PC-3 (cell line): ENCODE measurements at regions not wholly inside any gene's neighbourhood (a gene's known extent, or its start where the extent isn't known, plus 50 kb on each side); places are given as distances from the start of the nearest gene placed in this dataset.

ENCODE experiments used
- ATAC-seq: fragments of 200-7000 bp; cut with Tn5 transposase; 2 replicates; pipeline ENCODE4 v1.9.1; 2020; ENCODE audit warnings: mild to moderate bottlenecking, moderate library complexity
- BruUV-seq: library from RNA; stranded (reverse); fragments of 400-500 nt; replicated peaks from 2 replicates; lab custom pipeline; 2021; lab: Mats Ljungman, UMichigan
- CTCF ChIA-PET: fragments of 300-600 bp; sonication (Branson Sonifier 250); formaldehyde crosslinking; loops from one replicate; lab custom pipeline; 2022; ENCODE audit warnings: antibody characterized with exemption; lab: Charles Lee
- POLR2A ChIA-PET: fragments of 300-600 bp; sonication (Branson Sonifier 250); formaldehyde crosslinking; loops from one replicate; lab custom pipeline; 2022; ENCODE audit warnings: antibody characterized with exemption; ENCODE audit not compliant: unreplicated experiment; lab: Charles Lee
- DNase-seq: peaks from one replicate; pipeline ENCODE4 v3.0.0-alpha.2; 2015
- H2AFZ ChIP-seq: fragments of 300-600 bp; sonication (generic); 2 replicates; pipeline ENCODE4 v1.6.0; 2016; ENCODE audit warnings: antibody characterized with exemption, low read length
- H3F3A ChIP-seq: fragments of 300-600 bp; sonication (generic); one replicate; pipeline ENCODE4 v1.6.0; 2017; ENCODE audit warnings: antibody characterized with exemption, low read length, control low read depth, mild to moderate bottlenecking; ENCODE audit not compliant: unreplicated experiment
- H3K27ac ChIP-seq: fragments of 300-600 bp; sonication (generic); 2 replicates; pipeline ENCODE4 v1.5.1; 2016; ENCODE audit warnings: mild to moderate bottlenecking, low read length
- H3K27me3 ChIP-seq: fragments of 300-600 bp; sonication (generic); 2 replicates; pipeline ENCODE4 v1.6.1; 2016; ENCODE audit warnings: low read length, mixed read lengths
- H3K36me3 ChIP-seq: fragments of 300-600 bp; sonication (generic); 2 replicates; pipeline ENCODE4 v1.6.1; 2016; ENCODE audit warnings: low read depth, mixed run types, low read length, mixed read lengths
- H3K4me1 ChIP-seq: fragments of 300-600 bp; sonication (generic); 2 replicates; pipeline ENCODE4 v1.5.1; 2016; ENCODE audit warnings: low read length; ENCODE audit not compliant: insufficient read depth
- H3K4me2 ChIP-seq: fragments of 300-600 bp; sonication (generic); 2 replicates; pipeline ENCODE4 v1.6.0; 2016; ENCODE audit warnings: low read length
- H3K4me3 ChIP-seq: fragments of 300-600 bp; sonication (generic); 2 replicates; pipeline ENCODE4 v1.5.1; 2016; ENCODE audit warnings: mild to moderate bottlenecking, low read length, mixed read lengths
- H3K79me2 ChIP-seq: fragments of 300-600 bp; sonication (generic); 2 replicates; pipeline ENCODE4 v1.6.1; 2017; ENCODE audit warnings: low read length, mixed read lengths
- H3K9ac ChIP-seq: fragments of 300-600 bp; sonication (generic); 2 replicates; pipeline ENCODE4 v1.6.0; 2016; ENCODE audit warnings: mild to moderate bottlenecking, low read length
- H3K9me2 ChIP-seq: fragments of 300-600 bp; sonication (generic); replicated peaks from 2 replicates; pipeline ENCODE4 v1.6.1; 2016; ENCODE audit warnings: mixed run types, low read length, mixed read lengths
- H3K9me3 ChIP-seq: fragments of 300-600 bp; sonication (generic); 2 replicates; pipeline ENCODE4 v1.6.1; 2016; ENCODE audit warnings: low read length, mixed read lengths
- H4K20me1 ChIP-seq: fragments of 300-600 bp; sonication (generic); 2 replicates; pipeline ENCODE4 v1.6.1; 2016; ENCODE audit warnings: low read length, mixed read lengths
- EZH2 ChIP-seq: fragments of 300-600 bp; sonication (generic); IDR thresholded peaks from one replicate; pipeline ENCODE4 v1.6.1; 2017; ENCODE audit warnings: antibody characterized with exemption, mild to moderate bottlenecking, low read length; ENCODE audit not compliant: unreplicated experiment
- EZH2phosphoT487 ChIP-seq: fragments of 300-600 bp; sonication (generic); IDR thresholded peaks from 2 replicates; pipeline ENCODE4 v1.6.1; 2018; ENCODE audit warnings: mild to moderate bottlenecking, antibody characterized with exemption, low read length, borderline replicate concordance
- intact Hi-C: fragments of 100-400 bp; cut with micrococcal nuclease; formaldehyde crosslinking; loops from 2 replicates; pipeline ENCODE4 v1.9.0; 2023
- TF ChIP-seq, protein P1 (sequence below): fragments of 300-600 bp; sonication (generic); conservative IDR thresholded peaks from 2 replicates; pipeline ENCODE4 v1.5.1; 2017; ENCODE audit warnings: antibody characterized with exemption, low read depth, mild to moderate bottlenecking, low read length

DNA sequence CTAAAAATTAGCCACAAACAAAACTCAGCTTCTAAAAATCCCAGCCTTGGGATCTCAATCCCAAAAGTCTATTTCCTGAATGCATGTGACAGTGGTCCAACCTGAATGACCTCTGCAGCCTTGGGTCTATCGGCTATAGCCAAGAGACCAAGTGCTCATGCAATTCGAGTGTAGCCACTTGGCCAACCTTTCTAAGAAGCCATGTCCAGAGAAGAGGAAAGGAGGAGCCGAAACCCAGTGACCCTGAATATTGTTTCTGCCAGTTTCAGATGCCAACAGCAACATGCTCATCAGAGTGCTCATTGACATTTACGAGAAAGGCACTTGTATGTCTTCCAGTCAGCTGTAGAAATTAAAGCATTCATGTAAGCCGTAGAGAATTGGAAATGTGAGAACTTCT is 1231.9 kb downstream of the NLGN4Y start:
- ChIA-PET CTCF (no interaction called here), POLR2A (no interaction called here)
- no peaks in the 10 kb centered on the region for H3K9me2 ChIP-seq
- TF ChIP-seq EZH2phosphoT487 (no peak), EZH2 (no peak)
- TF ChIP-seq, protein P1, sequence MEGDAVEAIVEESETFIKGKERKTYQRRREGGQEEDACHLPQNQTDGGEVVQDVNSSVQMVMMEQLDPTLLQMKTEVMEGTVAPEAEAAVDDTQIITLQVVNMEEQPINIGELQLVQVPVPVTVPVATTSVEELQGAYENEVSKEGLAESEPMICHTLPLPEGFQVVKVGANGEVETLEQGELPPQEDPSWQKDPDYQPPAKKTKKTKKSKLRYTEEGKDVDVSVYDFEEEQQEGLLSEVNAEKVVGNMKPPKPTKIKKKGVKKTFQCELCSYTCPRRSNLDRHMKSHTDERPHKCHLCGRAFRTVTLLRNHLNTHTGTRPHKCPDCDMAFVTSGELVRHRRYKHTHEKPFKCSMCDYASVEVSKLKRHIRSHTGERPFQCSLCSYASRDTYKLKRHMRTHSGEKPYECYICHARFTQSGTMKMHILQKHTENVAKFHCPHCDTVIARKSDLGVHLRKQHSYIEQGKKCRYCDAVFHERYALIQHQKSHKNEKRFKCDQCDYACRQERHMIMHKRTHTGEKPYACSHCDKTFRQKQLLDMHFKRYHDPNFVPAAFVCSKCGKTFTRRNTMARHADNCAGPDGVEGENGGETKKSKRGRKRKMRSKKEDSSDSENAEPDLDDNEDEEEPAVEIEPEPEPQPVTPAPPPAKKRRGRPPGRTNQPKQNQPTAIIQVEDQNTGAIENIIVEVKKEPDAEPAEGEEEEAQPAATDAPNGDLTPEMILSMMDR: no peak
- H2AFZ ChIP-seq: no peak overlapping the region
- H3K9me3 ChIP-seq: no peaks in the 10 kb centered on the region
- H3K9ac ChIP-seq: no peak overlapping the region
- H3K27me3 ChIP-seq: no peaks in the 10 kb centered on the region
- H3K27ac ChIP-seq: no peak overlapping the region
- ATAC-seq: no peak
- intact Hi-C loops: no loop called here
- H3F3A ChIP-seq: no peaks in the 10 kb centered on the region
- DNase-seq: no peak
- no peaks in the 10 kb centered on the region for H3K4me1 ChIP-seq
- H3K4me2 ChIP-seq: no peak overlapping the region
- H3K79me2 ChIP-seq: no peaks in the 10 kb centered on the region
- BruUV-seq: no TSS peak
- no peaks in the 10 kb centered on the region for H4K20me1 ChIP-seq
- H3K4me3 ChIP-seq: no peak overlapping the region
- H3K36me3 ChIP-seq: no peaks in the 10 kb centered on the region

DNA sequence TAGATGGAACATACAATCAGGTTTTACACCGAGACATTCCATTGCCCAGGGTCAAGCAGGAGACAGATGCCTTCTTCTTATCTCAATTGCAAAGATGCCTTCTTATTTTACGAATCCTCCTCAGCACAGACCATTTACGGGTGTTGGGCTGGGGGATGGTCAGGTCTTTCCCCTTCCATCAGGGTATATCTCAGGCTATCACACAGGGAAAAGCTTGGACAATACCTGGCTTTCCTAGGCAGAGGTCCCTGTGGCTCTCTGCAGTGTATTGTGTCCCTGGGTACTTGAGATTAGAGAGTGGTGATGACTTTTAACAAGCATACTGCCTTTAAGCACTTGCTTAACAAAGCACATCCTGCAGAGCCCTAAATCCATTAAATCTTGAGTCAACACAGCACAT is 1249.2 kb downstream of the NLGN4Y start:
- H3F3A ChIP-seq: no peaks in the 10 kb centered on the region
- H3K27ac ChIP-seq: no peak overlapping the region
- no peaks in the 10 kb centered on the region for H4K20me1 ChIP-seq
- intact Hi-C loops: no loop called here
- ChIA-PET CTCF (no interaction called here), POLR2A (no interaction called here)
- H3K27me3 ChIP-seq: no peaks in the 10 kb centered on the region
- no peak overlapping the region for H3K4me2 ChIP-seq
- ATAC-seq (no peak), DNase-seq (no peak)
- H3K79me2 ChIP-seq: no peaks in the 10 kb centered on the region
- no peaks in the 10 kb centered on the region for H3K9me2 ChIP-seq
- H3K9me3 ChIP-seq: no peaks in the 10 kb centered on the region
- no peaks in the 10 kb centered on the region for H3K36me3 ChIP-seq
- H2AFZ ChIP-seq: no peak overlapping the region
- H3K4me1 ChIP-seq: no peaks in the 10 kb centered on the region
- BruUV-seq: no TSS peak
- H3K4me3 ChIP-seq: no peak overlapping the region
- H3K9ac ChIP-seq: no peak overlapping the region
- TF ChIP-seq, protein P1: no peak
- TF ChIP-seq EZH2 (no peak), EZH2phosphoT487 (no peak)

DNA sequence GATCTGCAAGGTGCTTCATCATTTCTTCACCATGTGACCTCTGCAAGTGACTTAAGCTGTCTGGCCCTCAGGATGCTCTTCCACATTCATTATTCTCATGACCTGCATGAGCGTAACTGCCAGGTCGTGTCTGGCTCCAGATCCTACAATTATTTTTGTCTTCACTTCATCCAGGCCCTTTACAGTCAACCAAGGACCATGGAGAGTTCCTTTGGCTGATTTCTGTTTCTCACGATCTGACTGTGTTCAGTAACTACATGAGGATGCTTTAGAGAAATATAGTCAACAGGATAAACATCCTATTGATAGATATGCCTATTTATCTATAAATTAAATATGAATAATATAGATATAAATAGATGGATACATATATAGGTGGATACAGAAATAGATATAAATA is 1251.6 kb downstream of the NLGN4Y start:
- POLR2A ChIA-PET: no interaction called here
- intact Hi-C loops: no loop called here

More for the DNA sequence above, 1251.6 kb downstream of the NLGN4Y start:
- Histone ChIP-seq H4K20me1 (no peaks in the 10 kb centered on the region), H3K9me2 (no peaks in the 10 kb centered on the region), H3K36me3 (no peaks in the 10 kb centered on the region), H3K4me1 (no peaks in the 10 kb centered on the region), H2AFZ (no peak overlapping the region), H3K4me3 (no peak overlapping the region), H3K9ac (no peak overlapping the region), H3K4me2 (no peak overlapping the region), H3K9me3 (no peaks in the 10 kb centered on the region), H3K79me2 (no peaks in the 10 kb centered on the region), H3K27ac (no peak overlapping the region), H3F3A (no peaks in the 10 kb centered on the region), H3K27me3 (no peaks in the 10 kb centered on the region)
- CTCF ChIA-PET: no interaction called here
- TF ChIP-seq, protein P1: no peak
- TF ChIP-seq EZH2phosphoT487 (no peak), EZH2 (no peak)
- no TSS peak for BruUV-seq
- ATAC-seq: no peak
- no peak for DNase-seq
